ENCODE measurements at regions not wholly inside any gene's neighbourhood (a gene's known extent, or its start where the extent isn't known, plus 50 kb on each side); places are given as distances from the start of the nearest gene placed in this dataset.

DNA sequence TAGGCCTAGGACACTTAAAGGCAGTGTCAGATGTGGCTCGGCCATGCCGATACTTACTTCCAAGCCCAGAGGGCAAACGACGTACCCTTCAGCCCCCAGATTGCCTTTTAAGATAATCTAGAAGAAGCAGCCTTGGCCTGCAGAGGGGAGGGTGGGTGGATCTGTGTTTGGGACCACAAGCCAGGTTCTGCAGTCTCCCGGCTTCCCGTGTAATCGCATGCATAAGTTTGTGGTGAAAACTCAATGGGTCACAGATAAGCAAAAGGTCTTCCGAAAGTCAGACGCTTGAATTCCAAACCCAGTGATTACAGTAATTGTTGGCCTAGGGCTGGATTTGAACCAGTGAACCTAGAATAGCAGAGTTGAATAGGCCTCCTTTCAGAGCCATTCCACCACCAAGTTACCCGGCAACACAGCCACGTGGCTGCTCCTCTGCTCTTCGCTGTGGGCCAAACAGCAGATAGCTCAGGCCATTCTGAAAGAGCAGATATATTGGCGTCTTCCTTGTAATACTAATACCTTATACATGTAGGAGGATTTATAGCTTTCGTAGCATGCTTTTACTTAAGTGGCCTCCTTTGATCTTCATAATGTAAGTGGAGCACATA, 170.8 kb upstream of the CADM1 start:
- H3K36me3 ChIP-seq = no peaks in the 10 kb centered on the region
- intact Hi-C loops (cut with DNase I) = no loop called here
- H3K4me3 ChIP-seq = no peak overlapping the region
- no peaks in the 10 kb centered on the region for H3K9me3 ChIP-seq
- H3K27me3 ChIP-seq = no peaks in the 10 kb centered on the region
- TF ChIP-seq, protein P1, sequence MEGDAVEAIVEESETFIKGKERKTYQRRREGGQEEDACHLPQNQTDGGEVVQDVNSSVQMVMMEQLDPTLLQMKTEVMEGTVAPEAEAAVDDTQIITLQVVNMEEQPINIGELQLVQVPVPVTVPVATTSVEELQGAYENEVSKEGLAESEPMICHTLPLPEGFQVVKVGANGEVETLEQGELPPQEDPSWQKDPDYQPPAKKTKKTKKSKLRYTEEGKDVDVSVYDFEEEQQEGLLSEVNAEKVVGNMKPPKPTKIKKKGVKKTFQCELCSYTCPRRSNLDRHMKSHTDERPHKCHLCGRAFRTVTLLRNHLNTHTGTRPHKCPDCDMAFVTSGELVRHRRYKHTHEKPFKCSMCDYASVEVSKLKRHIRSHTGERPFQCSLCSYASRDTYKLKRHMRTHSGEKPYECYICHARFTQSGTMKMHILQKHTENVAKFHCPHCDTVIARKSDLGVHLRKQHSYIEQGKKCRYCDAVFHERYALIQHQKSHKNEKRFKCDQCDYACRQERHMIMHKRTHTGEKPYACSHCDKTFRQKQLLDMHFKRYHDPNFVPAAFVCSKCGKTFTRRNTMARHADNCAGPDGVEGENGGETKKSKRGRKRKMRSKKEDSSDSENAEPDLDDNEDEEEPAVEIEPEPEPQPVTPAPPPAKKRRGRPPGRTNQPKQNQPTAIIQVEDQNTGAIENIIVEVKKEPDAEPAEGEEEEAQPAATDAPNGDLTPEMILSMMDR (IDR thresholded peaks at IDR 0.05) = no peak
- H3K4me1 ChIP-seq = no peaks in the 10 kb centered on the region
- no peak overlapping the region for H3K27ac ChIP-seq
- no peak for DNase-seq (ENCODE audit: low spot score in 2 of 2)

DNA sequence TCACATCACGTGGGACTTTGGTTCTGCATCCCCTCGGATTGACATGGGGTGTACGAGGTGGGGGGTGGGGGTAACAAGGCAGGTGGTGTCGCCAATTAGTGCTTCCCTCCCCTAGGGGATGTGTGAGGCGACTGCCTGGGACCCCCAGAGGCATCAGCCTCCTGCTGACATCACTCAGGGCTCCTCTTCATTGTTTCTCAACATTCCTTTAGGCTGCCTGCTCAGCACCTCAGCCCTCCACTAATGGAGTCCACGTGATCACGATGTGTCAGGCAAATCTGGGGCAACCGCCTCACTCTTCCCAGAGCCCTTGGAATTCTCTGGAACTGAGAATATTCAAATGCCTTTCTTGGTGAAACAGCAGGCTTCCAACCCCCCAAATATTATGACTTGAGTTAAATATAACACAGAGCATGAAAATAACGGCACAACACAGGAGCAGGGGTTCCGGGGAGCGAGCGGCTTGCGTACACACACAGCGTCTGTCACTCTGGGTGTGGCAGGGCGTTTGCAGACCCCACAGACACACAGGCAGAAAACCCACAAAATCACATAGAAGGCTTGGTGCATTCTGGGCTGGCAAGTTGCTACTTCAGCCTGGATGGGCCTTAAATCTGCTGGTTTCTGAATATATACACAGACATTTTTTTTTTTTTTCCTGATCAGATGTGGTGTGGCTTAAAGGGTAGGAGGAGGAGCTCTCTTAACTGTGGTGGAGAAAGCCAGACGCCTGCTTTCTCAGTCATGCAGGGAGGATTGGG, 170.1 kb upstream of the CADM1 start:
- Histone ChIP-seq H3K27ac (no peak overlapping the region), H3K9me3 (no peaks in the 10 kb centered on the region), H3K36me3 (no peaks in the 10 kb centered on the region), H3K27me3 (no peaks in the 10 kb centered on the region), H3K4me1 (no peaks in the 10 kb centered on the region), H3K4me3 (no peak overlapping the region)
- no peak for DNase-seq (ENCODE audit: low spot score in 2 of 2)
- intact Hi-C loops (cut with DNase I) = no loop called here
- TF ChIP-seq, protein P1 (IDR thresholded peaks at IDR 0.05) = no peak

DNA sequence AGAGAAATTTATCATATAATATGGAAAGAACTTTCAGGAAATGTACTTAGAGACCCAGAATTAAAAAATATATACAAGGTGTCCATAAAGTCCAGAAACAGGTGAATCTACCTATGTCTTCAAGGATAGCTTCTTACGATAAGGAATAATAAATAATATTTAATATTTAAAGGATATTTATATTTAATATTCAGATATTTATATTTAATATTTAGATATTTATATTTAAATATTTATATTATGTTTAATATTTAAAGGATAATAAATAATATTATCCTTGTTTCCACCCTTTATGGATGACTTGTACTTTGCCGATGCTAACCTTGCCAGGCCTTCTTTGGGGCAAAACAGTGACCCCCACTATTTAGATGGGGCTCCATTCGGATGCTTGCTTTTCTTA, 169.5 kb upstream of the CADM1 start:
- intact Hi-C loops (cut with DNase I) = no loop called here

DNA sequence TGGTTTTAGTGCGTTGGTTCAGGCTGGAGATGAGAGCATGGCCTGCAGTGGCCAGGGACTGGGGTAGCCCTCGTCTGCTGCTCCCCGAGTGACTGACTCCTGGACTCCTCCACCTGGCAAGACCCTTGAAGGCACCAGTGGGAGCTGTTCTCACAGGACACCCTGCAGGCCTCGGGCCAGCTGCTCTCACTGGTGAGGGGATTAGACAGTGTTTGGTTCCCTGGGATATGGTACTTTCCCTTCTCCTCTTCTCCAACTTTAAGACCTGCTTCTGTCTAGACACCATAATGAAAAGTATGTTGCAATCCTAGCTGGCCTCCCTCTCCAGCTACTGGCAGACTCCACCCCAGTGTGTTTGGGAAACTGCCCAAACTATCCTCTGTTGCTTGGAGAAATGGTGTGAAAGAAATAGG, 168.8 kb upstream of the CADM1 start:
- Histone ChIP-seq H3K4me3 (no peak overlapping the region), H3K27ac (no peak overlapping the region)
- intact Hi-C loops (cut with DNase I) = no loop called here

More for the DNA sequence above, 169.5 kb upstream of the CADM1 start:
- TF ChIP-seq, protein P1 (IDR thresholded peaks at IDR 0.05) = no peak
- Histone ChIP-seq H3K9me3 (no peaks in the 10 kb centered on the region), H3K27ac (no peak overlapping the region), H3K36me3 (no peaks in the 10 kb centered on the region), H3K4me3 (no peak overlapping the region), H3K4me1 (no peaks in the 10 kb centered on the region), H3K27me3 (no peaks in the 10 kb centered on the region)
- DNase-seq (ENCODE audit: low spot score in 2 of 2) = no peak

DNA sequence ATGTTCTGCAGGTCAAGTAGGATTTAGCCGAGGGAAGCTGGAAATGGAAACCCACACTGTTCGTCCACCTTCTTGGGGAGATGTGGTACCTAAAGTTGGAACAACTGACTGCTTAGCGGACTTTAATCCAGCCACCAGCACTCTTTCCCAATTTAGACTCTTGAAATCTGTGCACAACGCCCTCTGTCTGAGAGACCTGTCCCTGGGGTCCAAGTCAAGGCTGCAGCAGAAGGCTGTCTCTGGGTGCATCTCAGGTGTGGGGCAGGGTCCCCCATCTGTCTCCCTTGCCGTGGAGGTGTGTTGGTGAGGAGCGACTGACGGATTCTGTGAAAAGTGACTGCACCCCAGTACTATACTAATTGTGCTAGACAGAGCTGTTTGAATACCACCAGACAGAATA, 168.2 kb upstream of the CADM1 start:
- Histone ChIP-seq H3K9me3 (no peaks in the 10 kb centered on the region), H3K4me1 (no peaks in the 10 kb centered on the region), H3K4me3 (no peak overlapping the region), H3K27ac (no peak overlapping the region), H3K27me3 (no peaks in the 10 kb centered on the region), H3K36me3 (no peaks in the 10 kb centered on the region)
- TF ChIP-seq, protein P1 (IDR thresholded peaks at IDR 0.05) = no peak
- intact Hi-C loops (cut with DNase I) = no loop called here
- no peak for DNase-seq (ENCODE audit: low spot score in 2 of 2)

More for the DNA sequence above, 168.8 kb upstream of the CADM1 start:
- no peaks in the 10 kb centered on the region for H3K27me3 ChIP-seq
- TF ChIP-seq, protein P1 (IDR thresholded peaks at IDR 0.05) = no peak
- H3K36me3 ChIP-seq = no peaks in the 10 kb centered on the region
- H3K4me1 ChIP-seq = no peaks in the 10 kb centered on the region
- DNase-seq (ENCODE audit: low spot score in 2 of 2) = no peak
- H3K9me3 ChIP-seq = no peaks in the 10 kb centered on the region
